DMS153 treated with DMSO at 0.1 percent for 48 hours (cell line): ENCODE measurements at regions not wholly inside any gene's neighbourhood (a gene's known extent, or its start where the extent isn't known, plus 50 kb on each side); places are given as distances from the start of the nearest gene placed in this dataset.

Source experiments
- DNase-seq: peaks from one replicate; lab custom pipeline; 2025; ENCODE audit not compliant: unreplicated experiment; lab: John Stamatoyannopoulos, UW

DNA sequence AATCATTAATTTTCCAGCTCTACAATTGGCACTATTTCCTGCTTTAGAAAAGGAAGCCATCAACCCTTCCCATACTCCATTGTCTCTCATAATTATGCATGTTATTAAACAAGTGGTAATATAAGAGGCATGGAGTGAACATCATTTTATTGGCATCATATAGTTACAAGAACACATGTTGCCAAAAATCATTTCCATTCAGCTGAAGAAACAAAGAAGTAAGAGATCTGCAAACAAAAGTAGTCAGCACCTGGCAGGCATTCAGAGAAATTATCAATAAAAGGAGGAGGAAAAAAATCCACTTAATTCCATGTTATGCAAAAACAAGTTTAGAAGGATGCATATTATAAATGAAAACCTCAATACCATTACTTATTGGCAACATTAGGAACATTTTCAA is 1208.2 kb upstream of the C9orf72 start:
- DNase-seq = no peak

DNA sequence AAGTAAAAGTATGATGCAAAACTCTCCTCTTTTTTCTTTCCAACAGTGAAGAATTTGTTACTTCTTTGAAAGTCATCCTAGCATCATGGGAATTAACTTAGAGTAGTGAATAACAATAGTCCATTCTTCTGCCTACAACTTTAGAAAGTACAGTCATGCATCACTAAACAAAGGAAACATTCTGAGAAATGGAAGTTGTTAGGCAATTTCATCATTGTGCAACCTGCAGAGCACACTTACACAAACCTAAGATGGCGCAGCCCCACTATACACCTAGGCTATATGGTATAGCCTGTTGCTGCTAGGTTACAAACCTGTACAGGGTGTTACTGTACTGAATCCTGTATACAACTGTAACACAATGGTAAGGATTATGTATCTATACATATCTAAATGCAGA is 1209.3 kb upstream of the C9orf72 start:
- no peak for DNase-seq

DNA sequence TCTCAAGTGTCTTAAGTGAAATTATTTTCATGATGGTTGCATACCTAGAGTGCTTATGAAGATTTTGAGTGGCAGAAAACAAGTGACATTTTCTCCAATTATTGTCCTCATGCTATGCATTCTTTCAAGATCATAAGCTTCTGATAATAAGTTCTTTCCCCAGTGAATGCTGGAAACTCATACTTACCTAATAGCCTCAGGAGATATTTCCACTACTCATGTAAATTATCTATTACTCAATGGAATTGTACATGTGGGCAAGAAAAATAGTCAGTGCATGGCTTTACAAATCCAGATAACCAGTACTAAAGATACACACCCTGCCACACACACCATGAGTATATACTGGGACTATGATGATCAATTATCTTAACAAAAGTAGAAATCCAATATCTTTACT is 1219.4 kb upstream of the C9orf72 start:
- no peak for DNase-seq

DNA sequence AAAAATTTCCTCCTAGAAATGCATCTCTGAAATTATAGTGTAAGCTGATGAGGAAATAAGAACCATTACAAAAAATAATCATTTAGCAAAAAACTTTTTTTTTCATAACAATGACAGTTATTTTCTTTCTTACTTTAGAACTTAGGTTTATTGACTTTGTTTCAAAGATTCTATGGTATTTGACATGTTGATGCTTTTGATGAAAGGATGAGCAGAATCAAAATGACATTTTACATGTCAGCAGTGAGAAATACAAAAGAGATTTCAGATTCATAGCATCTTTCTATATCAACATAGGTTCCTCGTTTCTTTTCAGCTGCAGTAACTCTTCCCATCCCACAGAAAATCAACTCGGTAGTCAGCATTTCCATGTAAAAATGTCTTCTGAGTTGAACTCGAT is 1226.6 kb upstream of the C9orf72 start:
- DNase-seq = no peak

DNA sequence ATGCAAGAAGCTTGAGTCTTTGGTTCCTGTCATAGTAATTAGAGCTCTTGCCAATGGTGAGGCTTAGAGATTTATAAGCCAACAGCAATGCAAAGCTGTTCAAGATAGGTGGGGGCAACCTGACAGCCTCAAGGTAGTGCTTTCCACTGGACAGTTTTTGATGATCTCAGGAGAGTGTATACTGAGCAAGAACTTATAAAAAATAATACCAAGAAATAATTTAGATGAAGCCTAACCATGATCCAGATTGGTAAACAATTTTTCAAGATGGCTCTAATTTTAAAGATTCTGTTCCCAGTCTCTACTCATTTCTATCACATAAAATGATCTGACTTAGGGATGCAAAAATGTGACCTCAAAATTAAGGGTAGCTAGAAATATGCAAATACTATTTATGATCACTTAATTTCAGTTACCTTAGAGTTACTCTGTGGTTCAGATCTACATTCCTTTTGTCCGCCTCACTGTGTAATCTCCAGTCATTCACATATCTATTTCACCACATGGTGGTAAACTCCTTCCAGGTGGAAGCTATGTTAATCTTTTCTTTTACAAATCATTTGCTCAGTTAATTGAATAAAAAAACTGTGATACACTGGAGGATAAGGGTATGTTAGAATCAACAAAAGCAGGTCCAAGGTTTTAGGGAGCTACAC is 1228.0 kb upstream of the C9orf72 start:
- DNase-seq = no peak

DNA sequence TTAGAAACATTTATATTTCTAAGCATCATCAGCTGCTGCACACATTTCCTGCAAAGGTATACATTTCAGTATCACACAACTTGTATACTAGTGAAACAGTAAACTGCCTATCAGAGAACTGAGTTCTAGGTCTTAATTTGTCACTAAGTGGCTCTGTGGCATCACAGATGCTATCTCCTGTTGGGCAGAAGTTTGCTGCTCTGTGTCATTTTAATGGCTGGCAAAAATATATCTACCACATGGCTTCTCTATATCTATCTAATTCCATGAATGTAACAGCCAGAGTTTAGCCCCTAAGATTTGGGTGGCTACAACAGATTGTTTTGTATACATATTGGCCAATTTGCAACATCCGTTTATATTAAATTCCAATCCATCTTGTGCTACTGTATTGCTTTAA is 1231.9 kb upstream of the C9orf72 start:
- no peak for DNase-seq

DNA sequence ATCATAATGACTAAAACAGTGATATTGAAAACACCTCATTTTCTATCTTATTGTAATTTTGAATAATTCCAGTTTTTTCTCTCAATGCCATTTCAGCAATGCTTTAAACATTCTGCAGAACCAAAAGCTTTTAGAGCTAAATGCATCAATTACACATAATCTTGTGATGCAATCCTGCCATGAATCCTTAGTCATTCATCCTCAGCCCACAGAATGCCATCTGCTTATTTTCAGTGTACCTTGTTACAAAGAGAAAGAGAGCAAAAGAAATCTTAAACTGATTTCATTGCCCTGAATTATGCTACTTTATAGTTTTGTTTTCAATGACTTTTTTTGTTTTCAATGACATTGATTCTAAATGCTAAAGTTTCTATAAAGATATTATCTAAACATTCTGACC is 1234.8 kb upstream of the C9orf72 start:
- DNase-seq = no peak

DNA sequence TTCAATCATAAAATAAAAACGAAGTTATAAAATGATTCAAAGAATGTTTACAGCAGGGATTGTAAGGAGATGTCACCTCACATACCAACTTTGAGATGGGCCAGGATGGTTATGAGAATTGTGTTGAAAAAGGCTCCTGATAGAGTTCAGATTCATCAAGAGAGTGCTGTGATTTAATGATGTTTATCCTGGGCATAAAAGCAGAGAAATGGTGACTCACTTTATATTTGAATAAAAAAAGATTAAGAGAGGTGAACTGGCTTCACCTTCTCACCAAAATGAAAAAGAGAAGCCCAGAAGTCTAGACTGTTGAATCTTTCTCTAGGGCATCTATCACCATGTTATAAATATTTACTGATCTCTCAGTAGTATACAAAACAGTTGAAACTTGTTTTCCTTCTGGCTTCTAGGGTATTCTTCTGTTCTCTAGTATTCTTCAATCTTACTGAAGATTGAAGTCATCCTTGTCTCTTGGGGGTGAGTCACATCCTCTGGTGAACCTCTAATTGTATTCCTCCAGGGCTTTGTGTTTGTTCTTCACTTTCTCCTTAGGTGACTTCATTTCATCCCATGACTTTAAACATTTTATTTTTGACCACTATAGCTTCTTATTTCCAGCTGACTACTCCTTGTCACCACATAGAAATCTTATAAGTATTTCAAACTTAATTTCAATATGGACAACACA is 1237.3 kb upstream of the C9orf72 start:
- no peak for DNase-seq

DNA sequence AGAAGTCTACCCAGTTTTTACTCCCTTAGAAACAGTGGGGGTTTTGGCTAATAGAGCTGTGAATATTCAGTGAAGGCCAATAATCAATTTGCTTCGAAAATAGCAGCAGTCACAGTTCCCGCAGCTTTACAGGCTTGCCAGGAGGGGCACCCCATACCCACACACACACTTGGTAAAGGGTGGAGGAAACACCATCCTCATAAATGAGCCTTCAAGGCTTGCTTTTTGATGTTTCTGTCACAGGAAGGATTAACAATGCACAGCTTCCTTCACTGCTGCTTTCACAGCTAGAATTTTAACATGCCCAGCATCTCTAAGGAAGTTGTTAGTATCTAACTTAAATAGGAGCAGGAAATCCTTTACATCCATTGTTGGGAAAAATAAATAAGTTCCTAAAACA is 1247.5 kb upstream of the C9orf72 start:
- DNase-seq = no peak

DNA sequence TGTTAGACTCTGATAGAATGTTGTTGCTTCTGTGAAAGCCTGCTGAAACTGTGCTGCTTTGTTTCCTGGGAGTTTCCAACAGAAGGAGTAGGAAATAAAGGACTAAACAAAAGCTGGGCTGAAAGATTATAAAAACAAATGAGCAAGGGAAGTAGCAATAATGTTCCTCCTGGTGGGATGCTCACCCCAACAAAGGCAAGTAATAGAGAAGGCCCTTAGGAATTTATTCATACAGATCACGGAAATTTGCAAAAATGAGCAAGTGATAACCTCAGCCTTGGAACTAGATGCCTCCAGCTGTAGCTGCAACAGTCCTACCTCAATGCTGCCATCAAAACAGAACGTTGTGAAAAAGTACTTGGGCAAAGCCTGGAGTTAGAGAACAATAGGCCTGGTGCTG is 1248.0 kb upstream of the C9orf72 start:
- DNase-seq = no peak

DNA sequence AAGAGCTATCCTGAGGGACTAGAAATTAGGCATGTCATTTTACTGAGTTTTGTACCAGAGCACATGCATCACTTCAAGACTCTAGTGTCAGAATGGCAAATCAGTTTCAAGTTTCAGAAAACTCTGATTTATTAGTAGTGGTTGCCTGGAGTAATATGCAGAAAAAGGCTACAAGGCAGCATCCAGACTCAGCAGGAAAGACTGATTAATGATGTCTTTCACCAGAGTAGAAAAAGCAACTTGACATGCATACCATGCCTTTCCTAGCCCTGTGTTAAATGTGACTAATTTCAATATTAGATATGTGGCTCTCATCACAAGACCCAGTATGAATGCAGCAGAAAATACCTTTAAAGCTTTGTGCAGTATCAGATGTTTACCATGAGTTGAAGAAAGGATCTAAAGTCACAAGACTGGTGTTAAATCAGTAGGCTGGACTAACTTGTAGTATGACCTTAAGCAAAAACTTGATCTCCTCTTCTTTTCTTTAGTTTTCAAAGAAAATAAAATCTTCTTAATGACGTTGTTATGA is 1251.2 kb upstream of the C9orf72 start:
- no peak for DNase-seq

DNA sequence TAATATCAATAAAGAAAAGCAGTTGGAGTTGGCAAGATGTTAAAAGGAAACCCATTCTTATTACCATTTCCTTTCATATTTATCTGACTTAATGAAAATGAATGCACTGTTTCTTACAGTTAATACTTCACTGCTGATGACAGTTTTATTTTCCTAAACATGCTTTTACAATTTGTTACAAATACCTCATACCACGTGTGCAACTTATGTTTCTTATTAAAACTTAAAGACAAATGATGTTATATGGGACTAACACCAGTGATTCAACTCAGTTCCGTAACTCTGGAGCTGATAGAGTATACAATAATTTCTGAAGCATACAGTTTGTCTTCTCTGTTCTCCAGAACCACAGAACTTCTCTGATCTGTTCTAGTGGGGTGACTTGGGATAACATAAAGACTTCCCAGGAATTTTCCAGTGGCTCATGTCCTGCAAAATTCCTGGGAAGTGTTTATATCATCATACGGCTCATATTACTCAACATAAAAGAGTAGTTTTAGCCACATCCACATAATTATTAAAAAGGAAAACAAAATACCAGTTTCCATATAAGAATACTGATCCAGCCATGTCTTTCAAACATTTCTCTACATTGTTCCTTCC is 1259.0 kb upstream of the C9orf72 start:
- no peak for DNase-seq

DNA sequence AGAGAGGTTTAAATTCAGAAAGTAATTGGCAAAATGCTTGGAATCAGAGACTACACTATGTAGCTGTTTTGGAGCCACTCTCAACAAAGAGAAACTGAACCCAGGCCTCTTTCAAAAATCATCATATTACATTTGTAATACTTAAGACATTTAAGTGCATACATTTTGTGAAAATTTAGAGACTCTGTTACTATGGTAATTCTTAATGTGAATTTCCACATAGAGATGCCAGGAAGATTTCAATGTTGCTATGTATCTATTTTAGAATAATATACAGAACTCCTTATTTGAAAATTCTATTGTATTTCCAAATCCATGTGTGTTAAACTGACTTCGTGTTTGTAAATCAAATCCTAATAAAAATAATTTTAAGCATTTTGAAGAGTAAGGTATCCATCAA is 1260.9 kb upstream of the C9orf72 start:
- no peak for DNase-seq

DNA sequence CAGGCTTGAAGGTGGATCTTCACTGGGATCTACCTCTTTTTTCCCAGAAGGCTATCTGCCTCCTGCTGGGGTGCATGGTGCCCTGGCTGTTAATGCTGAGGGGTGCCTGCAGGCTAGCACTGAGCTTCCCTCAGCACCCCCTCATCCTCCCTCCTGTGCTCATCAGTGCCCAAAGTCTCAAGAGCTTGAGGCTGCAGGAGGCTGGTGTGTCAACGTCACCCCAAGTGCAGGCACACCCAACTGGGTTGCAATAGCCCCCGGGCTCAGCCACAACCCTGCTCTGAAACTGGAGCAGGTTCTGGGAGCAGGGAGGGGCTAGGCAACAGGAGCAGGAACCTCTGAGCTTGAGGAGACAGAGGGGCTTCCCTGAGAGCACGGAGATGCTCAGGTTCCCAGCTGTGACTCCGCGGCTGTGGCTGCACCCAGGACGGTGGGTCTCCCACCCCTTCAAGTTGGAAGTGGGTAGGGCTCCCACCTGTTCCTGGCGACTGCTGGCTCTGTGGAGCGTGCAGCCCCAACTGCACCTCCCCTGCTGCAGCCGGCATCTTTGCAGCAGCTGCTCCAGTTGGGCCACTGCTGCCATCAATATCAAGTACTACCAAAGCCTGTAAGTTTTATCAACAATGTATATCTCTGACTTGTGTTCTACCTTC is 1266.6 kb upstream of the C9orf72 start:
- DNase-seq = no peak

DNA sequence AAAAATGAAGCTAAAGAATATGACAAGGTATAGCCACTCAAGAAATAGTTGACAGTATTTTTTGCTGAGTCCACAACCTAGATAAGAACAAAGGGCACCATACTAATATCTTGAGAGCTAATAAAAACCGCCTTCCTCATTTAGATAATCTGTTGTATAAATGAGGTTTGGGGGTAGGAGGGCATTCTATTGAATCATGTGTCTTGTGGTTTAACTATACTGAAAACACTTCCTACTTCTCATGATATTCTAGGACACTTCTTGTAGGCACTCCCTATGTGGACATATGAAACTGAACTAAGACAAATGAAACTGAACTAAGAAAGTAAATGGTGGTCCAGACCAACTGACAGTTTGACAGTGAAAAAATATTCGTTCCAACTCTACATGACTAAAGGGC is 1268.5 kb upstream of the C9orf72 start:
- no peak for DNase-seq

DNA sequence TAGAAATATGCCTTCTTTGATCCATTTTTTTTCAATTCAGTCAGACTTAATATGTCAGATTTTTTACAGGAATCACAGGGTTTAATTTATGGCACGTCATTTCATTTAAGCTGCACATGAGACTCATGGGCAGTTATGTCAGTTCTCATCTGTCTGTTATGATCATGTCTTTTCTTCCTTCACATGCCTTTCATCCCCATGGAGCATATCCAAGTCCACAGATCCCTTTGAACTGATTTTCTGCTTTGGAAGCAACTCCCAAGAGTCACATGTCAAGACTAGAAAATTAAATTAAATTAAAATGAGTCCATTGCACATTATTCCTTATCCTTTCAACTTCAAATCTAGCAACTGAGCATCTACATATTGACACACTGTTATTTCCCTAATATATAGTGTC is 1274.0 kb upstream of the C9orf72 start:
- no peak for DNase-seq

DNA sequence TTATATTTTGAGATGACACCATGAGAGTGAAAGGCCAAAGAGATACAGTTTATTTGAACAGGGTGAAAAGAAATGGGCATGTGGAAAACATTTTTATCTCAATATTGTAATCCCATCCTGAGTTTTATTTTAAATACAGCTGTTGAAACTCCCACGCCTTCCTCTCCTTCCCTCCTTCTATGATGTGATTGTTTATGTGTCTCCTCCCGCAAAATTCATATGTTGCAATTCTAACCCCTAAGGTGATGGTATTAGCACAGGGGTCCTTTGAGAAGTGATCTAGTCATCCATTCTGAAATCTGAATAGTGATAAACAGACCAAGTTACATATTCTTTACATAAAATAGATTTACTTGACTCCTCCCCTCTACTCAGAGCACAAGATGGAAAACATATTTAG is 1275.4 kb upstream of the C9orf72 start:
- no peak for DNase-seq

DNA sequence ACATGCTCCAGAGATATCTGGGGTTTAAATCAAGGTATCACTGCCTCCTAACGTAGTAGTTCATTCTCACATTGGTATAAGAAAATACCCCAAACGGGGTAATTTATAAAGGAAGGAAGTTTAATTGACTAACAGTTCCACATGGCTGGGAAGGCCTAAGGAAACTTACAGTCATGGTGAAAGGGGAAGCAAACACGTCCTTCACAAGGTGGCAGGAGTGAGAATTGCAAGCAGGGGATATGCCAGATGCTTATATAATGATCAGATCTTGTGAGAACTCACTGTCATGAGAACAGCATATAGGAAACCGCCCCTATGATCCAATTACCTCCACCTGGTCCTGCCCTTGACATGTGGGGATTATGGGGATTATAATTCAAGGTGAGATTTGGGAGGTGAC is 1280.2 kb upstream of the C9orf72 start:
- DNase-seq = no peak

DNA sequence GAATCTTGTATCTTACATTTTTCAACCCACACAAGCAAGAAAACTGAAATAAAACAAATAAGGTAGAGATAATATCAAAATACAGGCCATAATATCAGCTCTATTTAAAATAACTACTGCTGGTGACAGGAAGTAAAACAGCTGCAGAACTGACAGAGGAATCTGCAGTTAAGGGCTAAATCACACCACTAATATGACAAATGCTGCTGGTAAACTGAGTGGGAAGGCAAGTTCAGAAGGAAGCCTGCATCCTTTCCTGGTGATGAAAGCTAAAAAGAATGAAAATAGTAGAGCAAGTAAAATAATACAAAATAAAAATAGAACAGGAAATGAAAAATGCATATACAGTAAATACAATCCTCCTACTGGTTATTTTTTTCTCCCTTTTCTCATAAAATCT is 1293.7 kb upstream of the C9orf72 start:
- DNase-seq = no peak

DNA sequence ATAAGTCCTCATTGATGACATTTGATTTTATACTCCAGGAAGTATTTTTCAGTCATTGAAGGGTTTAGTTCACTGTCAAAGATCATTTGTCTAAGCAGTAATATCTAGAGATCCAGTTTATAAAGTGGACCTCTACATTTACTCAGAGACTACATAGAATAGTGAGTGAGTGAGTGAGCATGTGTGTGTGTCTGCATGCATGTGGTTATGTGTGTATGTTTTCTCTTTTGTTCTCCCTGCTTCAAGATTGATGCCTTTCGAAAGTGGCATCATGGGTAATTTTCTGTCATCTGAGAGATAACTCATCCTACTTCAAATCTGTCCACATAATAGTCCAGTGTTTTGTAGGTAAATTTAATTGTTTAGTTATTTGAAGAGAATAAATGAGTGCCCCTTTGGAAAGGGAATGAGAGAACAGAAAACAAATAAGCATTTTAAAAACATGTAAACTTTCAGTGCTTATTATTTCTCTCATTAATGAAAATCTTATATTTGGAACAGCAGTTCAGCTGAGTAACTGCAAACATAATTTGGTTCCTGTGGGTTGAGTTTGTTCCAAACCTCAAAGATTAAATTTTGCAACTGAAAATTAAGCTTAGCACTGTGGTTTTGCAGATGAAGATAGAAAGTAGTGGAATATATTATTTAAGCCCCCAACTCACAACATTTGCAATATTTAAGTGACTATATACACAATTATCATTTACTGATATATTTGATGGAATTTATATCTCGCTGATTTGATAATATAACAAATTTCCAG is 1295.1 kb upstream of the C9orf72 start:
- DNase-seq = no peak

DNA sequence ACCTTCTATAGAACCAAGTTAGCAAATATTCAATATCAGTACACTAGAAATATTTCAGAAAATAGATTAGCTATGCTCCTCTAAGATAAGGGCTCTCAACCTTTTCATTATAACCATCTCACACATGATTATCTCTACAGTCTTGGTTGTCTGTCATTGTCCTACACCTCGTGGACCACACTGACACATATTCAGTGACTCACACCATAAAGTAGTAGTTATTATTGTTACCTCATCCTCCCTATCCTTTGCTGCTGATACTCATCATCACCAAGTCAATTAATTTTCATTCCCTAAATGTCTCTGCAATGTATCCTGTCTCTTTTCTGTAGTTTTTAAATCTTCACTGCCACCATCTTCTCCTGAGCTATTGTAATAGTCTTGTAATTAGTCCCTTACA is 1309.2 kb upstream of the C9orf72 start:
- no peak for DNase-seq
